HEK293 (cell line): ENCODE measurements at regions not wholly inside any gene's neighbourhood (a gene's known extent, or its start where the extent isn't known, plus 50 kb on each side); places are given as distances from the start of the nearest gene placed in this dataset.

Experiments
- CTCF ChIA-PET: fragments of 350-600 bp; formaldehyde crosslinking; extraction: SDS; loops from one replicate; lab custom pipeline; 2021; ENCODE audit warnings: antibody characterized with exemption; lab: Yijun Ruan, JAX
- POLR2A ChIA-PET: fragments of 300-600 bp; formaldehyde crosslinking; extraction: SDS; loops from one replicate; lab custom pipeline; 2020; ENCODE audit warnings: antibody characterized with exemption, inconsistent platforms; lab: Yijun Ruan, JAX
- H3K27ac ChIP-seq: fragments of 200-500 bp; sonication (Bioruptor generic); 2 replicates; pipeline ENCODE4 v1.5.1; 2014; ENCODE audit warnings: low read depth, low read length, control low read depth, inconsistent platforms; ENCODE audit errors: extremely low read depth
- H3K36me3 ChIP-seq, 2 experiments: fragments of 200-500 bp in 1 of 2; sonication (Bioruptor generic) in 1 of 2; 1 replicate in 1 of 2; 2 replicates in 1 of 2; pipeline ENCODE4 v1.5.1; 2014 to 2017; ENCODE audit warnings: inconsistent platforms in 2 of 2, low read length in 2 of 2; ENCODE audit not compliant: control insufficient read depth in 2 of 2, insufficient read depth in 1 of 2
- H3K4me1 ChIP-seq: fragments of 200-500 bp; sonication (Bioruptor generic); 2 replicates; pipeline ENCODE4 v1.5.1; 2014; ENCODE audit warnings: mild to moderate bottlenecking, low read length, inconsistent platforms; ENCODE audit not compliant: control insufficient read depth, insufficient read depth
- H3K4me3 ChIP-seq: 2 replicates; pipeline ENCODE4 v1.5.1; 2011; ENCODE audit warnings: low read depth, mild to moderate bottlenecking, control low read depth, low read length, moderate library complexity
- H3K9me3 ChIP-seq: fragments of 200-500 bp; sonication (Bioruptor generic); 2 replicates; pipeline ENCODE4 v1.5.1; 2014; ENCODE audit warnings: low read depth, low read length, inconsistent platforms; ENCODE audit not compliant: control insufficient read depth, insufficient read depth
- GLIS1 ChIP-seq: fragments of 450-650 bp; formaldehyde crosslinking; IDR thresholded peaks from 2 replicates; pipeline ENCODE4 v1.5.1; 2016; ENCODE audit warnings: missing biosample characterization, missing genetic modification characterization
- HOXA7 ChIP-seq: sonication (generic); formaldehyde crosslinking; IDR thresholded peaks from 2 replicates; pipeline ENCODE4 v1.8.1; 2022; ENCODE audit warnings: missing genetic modification reagents, borderline replicate concordance
- KLF8 ChIP-seq: fragments of 450-650 bp; formaldehyde crosslinking; IDR thresholded peaks from 2 replicates; pipeline ENCODE4 v1.5.1; 2016; ENCODE audit warnings: missing biosample characterization, missing genetic modification characterization
- SALL2 ChIP-seq: fragments of 450-650 bp; formaldehyde crosslinking; IDR thresholded peaks from 2 replicates; pipeline ENCODE4 v1.5.0; 2017; ENCODE audit warnings: missing biosample characterization, mild to moderate bottlenecking, missing genetic modification characterization, borderline replicate concordance
- SCRT1 ChIP-seq: fragments of 450-650 bp; formaldehyde crosslinking; IDR thresholded peaks from 2 replicates; pipeline ENCODE4 v1.5.1; 2016; ENCODE audit warnings: missing biosample characterization, missing genetic modification characterization, borderline replicate concordance
- ZBTB48 ChIP-seq: fragments of 450-650 bp; formaldehyde crosslinking; IDR thresholded peaks from 2 replicates; pipeline ENCODE4 v1.5.1; 2016; ENCODE audit warnings: missing biosample characterization, missing genetic modification characterization
- ZFHX2 ChIP-seq: fragments of 450-650 bp; formaldehyde crosslinking; conservative IDR thresholded peaks from 2 replicates; pipeline ENCODE4 v1.5.1; 2016; ENCODE audit warnings: missing biosample characterization, missing genetic modification characterization
- ZNF10 ChIP-seq: fragments of 450-650 bp; formaldehyde crosslinking; IDR thresholded peaks from 2 replicates; pipeline ENCODE4 v1.5.1; 2017; ENCODE audit warnings: missing biosample characterization, missing genetic modification characterization
- ZNF114 ChIP-seq: fragments of 450-650 bp; formaldehyde crosslinking; IDR thresholded peaks from 2 replicates; pipeline ENCODE4 v1.5.0; 2017; ENCODE audit warnings: missing biosample characterization, missing genetic modification characterization
- ZNF133 ChIP-seq: fragments of 450-650 bp; formaldehyde crosslinking; IDR thresholded peaks from 2 replicates; pipeline ENCODE4 v1.5.1; 2016; ENCODE audit warnings: missing biosample characterization, missing genetic modification characterization
- ZNF175 ChIP-seq: fragments of 450-650 bp; formaldehyde crosslinking; IDR thresholded peaks from 2 replicates; pipeline ENCODE4 v1.5.1; 2016; ENCODE audit warnings: missing biosample characterization, missing genetic modification characterization
- ZNF202 ChIP-seq: fragments of 450-650 bp; formaldehyde crosslinking; IDR thresholded peaks from 2 replicates; pipeline ENCODE4 v1.5.1; 2016; ENCODE audit warnings: missing biosample characterization, missing genetic modification characterization, borderline replicate concordance
- ZNF292 ChIP-seq: fragments of 450-650 bp; formaldehyde crosslinking; IDR thresholded peaks from 2 replicates; pipeline ENCODE4 v1.5.1; 2016; ENCODE audit warnings: low read depth, missing biosample characterization, missing genetic modification characterization, borderline replicate concordance
- ZNF302 ChIP-seq: fragments of 450-650 bp; formaldehyde crosslinking; IDR thresholded peaks from 2 replicates; pipeline ENCODE4 v1.5.1; 2016; ENCODE audit warnings: missing biosample characterization, missing genetic modification characterization, low read depth
- ZNF341 ChIP-seq: fragments of 450-650 bp; formaldehyde crosslinking; IDR thresholded peaks from 2 replicates; pipeline ENCODE4; 2016; ENCODE audit warnings: low read depth, missing biosample characterization, missing genetic modification characterization
- ZNF354C ChIP-seq: fragments of 450-650 bp; formaldehyde crosslinking; IDR thresholded peaks from 2 replicates; pipeline ENCODE4 v1.5.1; 2016; ENCODE audit warnings: missing biosample characterization, missing genetic modification characterization, low read depth, borderline replicate concordance
- ZNF426 ChIP-seq: fragments of 450-650 bp; formaldehyde crosslinking; IDR thresholded peaks from 2 replicates; pipeline ENCODE4 v1.5.1; 2017; ENCODE audit warnings: missing biosample characterization, missing genetic modification characterization, mild to moderate bottlenecking, inconsistent platforms, moderate library complexity
- ZNF48 ChIP-seq: fragments of 450-650 bp; formaldehyde crosslinking; IDR thresholded peaks from 2 replicates; pipeline ENCODE4 v1.5.1; 2016; ENCODE audit warnings: missing biosample characterization, missing genetic modification characterization
- ZNF501 ChIP-seq: fragments of 450-650 bp; formaldehyde crosslinking; IDR thresholded peaks from 2 replicates; pipeline ENCODE4 v1.5.1; 2016; ENCODE audit warnings: missing biosample characterization, missing genetic modification characterization
- ZNF555 ChIP-seq: fragments of 450-650 bp; formaldehyde crosslinking; conservative IDR thresholded peaks from 2 replicates; pipeline ENCODE4 v1.5.1; 2017; ENCODE audit warnings: missing biosample characterization, mild to moderate bottlenecking, missing genetic modification characterization, inconsistent platforms
- ZNF560 ChIP-seq: fragments of 450-650 bp; formaldehyde crosslinking; IDR thresholded peaks from 2 replicates; pipeline ENCODE4 v1.5.1; 2017; ENCODE audit warnings: missing biosample characterization, missing genetic modification characterization, borderline replicate concordance
- ZNF623 ChIP-seq: fragments of 450-650 bp; formaldehyde crosslinking; IDR thresholded peaks from 2 replicates; pipeline ENCODE4 v1.5.1; 2016; ENCODE audit warnings: missing biosample characterization, missing genetic modification characterization
- ZNF629 ChIP-seq: fragments of 450-650 bp; formaldehyde crosslinking; IDR thresholded peaks from 2 replicates; pipeline ENCODE4 v1.5.1; 2017; ENCODE audit warnings: missing biosample characterization, missing genetic modification characterization
- ZNF677 ChIP-seq: fragments of 450-650 bp; IDR thresholded peaks from 2 replicates; pipeline ENCODE4 v1.5.0; 2018; ENCODE audit warnings: missing biosample characterization, mild to moderate bottlenecking, missing genetic modification characterization, moderate library complexity
- ZNF747 ChIP-seq: fragments of 450-650 bp; formaldehyde crosslinking; IDR thresholded peaks from 2 replicates; pipeline ENCODE4 v1.5.1; 2016; ENCODE audit warnings: missing biosample characterization, missing genetic modification characterization
- ZNF777 ChIP-seq: fragments of 450-650 bp; formaldehyde crosslinking; IDR thresholded peaks from 2 replicates; pipeline ENCODE4 v1.5.1; 2017; ENCODE audit warnings: missing biosample characterization, missing genetic modification characterization, borderline replicate concordance
- TF ChIP-seq, protein P1 (sequence below): fragments of 450-650 bp; formaldehyde crosslinking; IDR thresholded peaks from 2 replicates; pipeline ENCODE4 v1.5.0; 2017; ENCODE audit warnings: missing biosample characterization, missing genetic modification characterization, borderline replicate concordance
- TF ChIP-seq, protein P2 (sequence below): fragments of 450-650 bp; formaldehyde crosslinking; IDR thresholded peaks from 2 replicates; pipeline ENCODE4 v1.5.1; 2016; ENCODE audit warnings: missing biosample characterization, missing genetic modification characterization, borderline replicate concordance
- TF ChIP-seq, protein P3 (sequence below): fragments of 450-650 bp; formaldehyde crosslinking; IDR thresholded peaks from 2 replicates; pipeline ENCODE4 v1.5.1; 2016; ENCODE audit warnings: missing biosample characterization, missing genetic modification characterization
- TF ChIP-seq, protein P4 (sequence below): fragments of 450-650 bp; formaldehyde crosslinking; IDR thresholded peaks from 2 replicates; pipeline ENCODE4 v1.5.1; 2016; ENCODE audit warnings: missing biosample characterization, missing genetic modification characterization

DNA sequence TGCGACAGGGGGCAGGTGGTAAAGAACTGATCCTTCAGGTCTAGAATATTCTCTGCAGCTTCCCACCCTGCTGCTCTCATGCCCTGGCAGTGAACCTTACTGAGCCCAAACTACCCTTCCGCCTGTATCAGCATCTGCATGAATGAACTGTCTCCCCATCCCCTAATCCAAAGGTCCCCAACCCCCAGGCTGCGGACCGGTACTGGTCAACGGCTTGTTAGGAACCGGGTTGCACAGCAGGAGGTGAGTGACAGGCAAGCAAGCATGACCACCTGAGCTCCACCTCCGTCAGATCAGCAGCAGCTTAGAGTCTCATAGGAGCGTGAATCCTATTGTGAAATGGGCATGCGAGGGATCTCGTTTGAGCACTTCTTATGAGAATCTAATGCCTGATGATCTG lies 58.2 kb upstream of the LMO1 start:
- TF ChIP-seq ZNF426 (tag by site-specific recombination) (no peak), ZNF777 (tag by site-specific recombination) (no peak), ZNF341 (tag by site-specific recombination) (no peak), GLIS1 (tag by site-specific recombination) (no peak), SALL2 (tag by site-specific recombination) (no peak), HOXA7 (no peak), ZNF560 (tag by site-specific recombination) (no peak), ZNF623 (no peak), ZNF501 (no peak), ZFHX2 (tag by site-specific recombination) (no peak), ZNF175 (tag by site-specific recombination) (no peak), ZBTB48 (tag by site-specific recombination) (no peak)
- TF ChIP-seq, protein P1, sequence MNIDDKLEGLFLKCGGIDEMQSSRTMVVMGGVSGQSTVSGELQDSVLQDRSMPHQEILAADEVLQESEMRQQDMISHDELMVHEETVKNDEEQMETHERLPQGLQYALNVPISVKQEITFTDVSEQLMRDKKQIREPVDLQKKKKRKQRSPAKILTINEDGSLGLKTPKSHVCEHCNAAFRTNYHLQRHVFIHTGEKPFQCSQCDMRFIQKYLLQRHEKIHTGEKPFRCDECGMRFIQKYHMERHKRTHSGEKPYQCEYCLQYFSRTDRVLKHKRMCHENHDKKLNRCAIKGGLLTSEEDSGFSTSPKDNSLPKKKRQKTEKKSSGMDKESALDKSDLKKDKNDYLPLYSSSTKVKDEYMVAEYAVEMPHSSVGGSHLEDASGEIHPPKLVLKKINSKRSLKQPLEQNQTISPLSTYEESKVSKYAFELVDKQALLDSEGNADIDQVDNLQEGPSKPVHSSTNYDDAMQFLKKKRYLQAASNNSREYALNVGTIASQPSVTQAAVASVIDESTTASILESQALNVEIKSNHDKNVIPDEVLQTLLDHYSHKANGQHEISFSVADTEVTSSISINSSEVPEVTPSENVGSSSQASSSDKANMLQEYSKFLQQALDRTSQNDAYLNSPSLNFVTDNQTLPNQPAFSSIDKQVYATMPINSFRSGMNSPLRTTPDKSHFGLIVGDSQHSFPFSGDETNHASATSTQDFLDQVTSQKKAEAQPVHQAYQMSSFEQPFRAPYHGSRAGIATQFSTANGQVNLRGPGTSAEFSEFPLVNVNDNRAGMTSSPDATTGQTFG (tag by site-specific recombination), result no peak
- TF ChIP-seq, protein P2, sequence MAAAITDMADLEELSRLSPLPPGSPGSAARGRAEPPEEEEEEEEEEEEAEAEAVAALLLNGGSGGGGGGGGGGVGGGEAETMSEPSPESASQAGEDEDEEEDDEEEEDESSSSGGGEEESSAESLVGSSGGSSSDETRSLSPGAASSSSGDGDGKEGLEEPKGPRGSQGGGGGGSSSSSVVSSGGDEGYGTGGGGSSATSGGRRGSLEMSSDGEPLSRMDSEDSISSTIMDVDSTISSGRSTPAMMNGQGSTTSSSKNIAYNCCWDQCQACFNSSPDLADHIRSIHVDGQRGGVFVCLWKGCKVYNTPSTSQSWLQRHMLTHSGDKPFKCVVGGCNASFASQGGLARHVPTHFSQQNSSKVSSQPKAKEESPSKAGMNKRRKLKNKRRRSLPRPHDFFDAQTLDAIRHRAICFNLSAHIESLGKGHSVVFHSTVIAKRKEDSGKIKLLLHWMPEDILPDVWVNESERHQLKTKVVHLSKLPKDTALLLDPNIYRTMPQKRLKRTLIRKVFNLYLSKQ (tag by site-specific recombination), result no peak
- TF ChIP-seq, protein P3, sequence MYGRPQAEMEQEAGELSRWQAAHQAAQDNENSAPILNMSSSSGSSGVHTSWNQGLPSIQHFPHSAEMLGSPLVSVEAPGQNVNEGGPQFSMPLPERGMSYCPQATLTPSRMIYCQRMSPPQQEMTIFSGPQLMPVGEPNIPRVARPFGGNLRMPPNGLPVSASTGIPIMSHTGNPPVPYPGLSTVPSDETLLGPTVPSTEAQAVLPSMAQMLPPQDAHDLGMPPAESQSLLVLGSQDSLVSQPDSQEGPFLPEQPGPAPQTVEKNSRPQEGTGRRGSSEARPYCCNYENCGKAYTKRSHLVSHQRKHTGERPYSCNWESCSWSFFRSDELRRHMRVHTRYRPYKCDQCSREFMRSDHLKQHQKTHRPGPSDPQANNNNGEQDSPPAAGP, result no peak
- Histone ChIP-seq H3K36me3 (no peaks in the 10 kb centered on the region), H3K27ac (no peak overlapping the region), H3K4me1 (no peaks in the 10 kb centered on the region), H3K9me3 (no peaks in the 10 kb centered on the region), H3K4me3 (no peak overlapping the region)
- POLR2A ChIA-PET, result no interaction called here
- CTCF ChIA-PET, result no interaction called here

DNA sequence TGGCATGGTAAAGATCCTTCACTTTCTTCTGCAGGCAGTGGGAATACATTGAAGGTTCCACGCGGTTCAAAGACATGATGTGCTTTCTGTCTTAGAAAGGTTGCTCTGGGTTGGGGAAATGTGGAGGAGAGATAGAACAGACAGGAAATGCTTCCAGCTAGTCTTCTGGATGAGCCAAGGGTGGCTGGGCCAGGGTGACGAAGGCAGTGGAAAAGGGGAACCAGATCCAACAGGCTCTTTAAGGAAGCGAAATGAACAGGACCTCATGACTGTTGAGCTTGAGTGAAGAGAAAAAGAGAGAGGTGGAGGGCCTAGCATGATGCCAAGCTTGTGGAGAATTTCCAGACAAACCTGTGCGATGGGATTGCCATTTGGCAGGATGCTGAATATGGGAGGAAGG lies 56.4 kb upstream of the LMO1 start:
- no peak overlapping the region for H3K4me3 ChIP-seq
- POLR2A ChIA-PET, result no interaction called here
- no peak overlapping the region for H3K27ac ChIP-seq
- no peaks in the 10 kb centered on the region for H3K4me1 ChIP-seq
- no peaks in the 10 kb centered on the region for H3K36me3 ChIP-seq
- CTCF ChIA-PET, result interaction anchor here (0.6 to 2.3 kb wide), 8 partner anchors 9 to 788 kb away, joined by 3 to 9 read pairs (median 4); partner anchors contain the start of gene LMO1
- no peak for TF ChIP-seq ZNF629 (tag by site-specific recombination)
- no peak for TF ChIP-seq ZNF426 (tag by site-specific recombination)
- no peak for TF ChIP-seq KLF8 (tag by site-specific recombination)
- no peak for TF ChIP-seq ZNF677
- TF ChIP-seq ZNF623, result no peak
- TF ChIP-seq ZNF292 (tag by site-specific recombination), result no peak
- TF ChIP-seq, protein P4, sequence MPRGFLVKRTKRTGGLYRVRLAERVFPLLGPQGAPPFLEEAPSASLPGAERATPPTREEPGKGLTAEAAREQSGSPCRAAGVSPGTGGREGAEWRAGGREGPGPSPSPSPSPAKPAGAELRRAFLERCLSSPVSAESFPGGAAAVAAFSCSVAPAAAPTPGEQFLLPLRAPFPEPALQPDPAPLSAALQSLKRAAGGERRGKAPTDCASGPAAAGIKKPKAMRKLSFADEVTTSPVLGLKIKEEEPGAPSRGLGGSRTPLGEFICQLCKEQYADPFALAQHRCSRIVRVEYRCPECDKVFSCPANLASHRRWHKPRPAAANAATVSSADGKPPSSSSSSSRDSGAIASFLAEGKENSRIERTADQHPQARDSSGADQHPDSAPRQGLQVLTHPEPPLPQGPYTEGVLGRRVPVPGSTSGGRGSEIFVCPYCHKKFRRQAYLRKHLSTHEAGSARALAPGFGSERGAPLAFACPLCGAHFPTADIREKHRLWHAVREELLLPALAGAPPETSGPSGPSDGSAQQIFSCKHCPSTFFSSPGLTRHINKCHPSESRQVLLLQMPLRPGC, result no peak
- TF ChIP-seq ZNF10 (tag by site-specific recombination), result no peak
- no peak for TF ChIP-seq ZNF777 (tag by site-specific recombination)
- TF ChIP-seq ZNF747 (tag by site-specific recombination), result no peak
- no peak for TF ChIP-seq ZNF114 (tag by site-specific recombination)
- TF ChIP-seq ZNF354C (tag by site-specific recombination), result no peak
- no peak for TF ChIP-seq ZNF202 (tag by site-specific recombination)
- no peak for TF ChIP-seq ZNF48
- TF ChIP-seq SCRT1 (tag by site-specific recombination), result no peak
- TF ChIP-seq ZNF555 (tag by site-specific recombination), result no peak
- no peak for TF ChIP-seq ZNF133 (tag by site-specific recombination)
- TF ChIP-seq ZNF302 (tag by site-specific recombination), result no peak
- no peaks in the 10 kb centered on the region for H3K9me3 ChIP-seq
